ENCODE measurements at regions not wholly inside any gene's neighbourhood (a gene's known extent, or its start where the extent isn't known, plus 50 kb on each side); places are given as distances from the start of the nearest gene placed in this dataset.

GRCh38 chr2:221997683-221998082 lies 301.1 kb downstream of the PAX3 start:
- TF ChIP-seq POLR2A (IDR thresholded peaks at IDR 0.05) (no peak), CTCF (IDR thresholded peaks at IDR 0.05) (no peak)
